MV-4-11 (cell line): ENCODE measurements at regions not wholly inside any gene's neighbourhood (a gene's known extent, or its start where the extent isn't known, plus 50 kb on each side); places are given as distances from the start of the nearest gene placed in this dataset.
"Not testable (repeated sequence)": the region's sequence is repeated elsewhere in the genome, so short reads cannot be mapped to it uniquely, and the experiment has no call there.

ENCODE experiments used
- DNase-seq: peaks from one replicate; lab custom pipeline; 2025; lab: John Stamatoyannopoulos, UW

DNA sequence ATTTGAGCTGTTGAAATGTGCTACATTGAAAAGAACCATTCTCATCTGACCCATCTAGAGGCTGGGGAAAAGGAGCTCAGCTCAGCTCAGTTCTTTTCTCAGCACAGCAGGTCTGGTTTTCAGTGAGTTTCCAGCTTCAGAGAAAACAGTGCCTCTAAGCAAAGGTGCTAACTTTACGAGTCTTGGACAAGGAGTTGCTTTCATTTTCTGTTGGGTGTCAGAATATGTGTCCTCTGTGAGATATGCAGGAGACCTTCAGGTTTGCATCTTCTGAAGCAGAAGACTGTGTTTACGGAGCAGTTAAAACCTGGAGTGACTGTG is 321.3 kb upstream of the USP24 start:
- no peak for DNase-seq

DNA sequence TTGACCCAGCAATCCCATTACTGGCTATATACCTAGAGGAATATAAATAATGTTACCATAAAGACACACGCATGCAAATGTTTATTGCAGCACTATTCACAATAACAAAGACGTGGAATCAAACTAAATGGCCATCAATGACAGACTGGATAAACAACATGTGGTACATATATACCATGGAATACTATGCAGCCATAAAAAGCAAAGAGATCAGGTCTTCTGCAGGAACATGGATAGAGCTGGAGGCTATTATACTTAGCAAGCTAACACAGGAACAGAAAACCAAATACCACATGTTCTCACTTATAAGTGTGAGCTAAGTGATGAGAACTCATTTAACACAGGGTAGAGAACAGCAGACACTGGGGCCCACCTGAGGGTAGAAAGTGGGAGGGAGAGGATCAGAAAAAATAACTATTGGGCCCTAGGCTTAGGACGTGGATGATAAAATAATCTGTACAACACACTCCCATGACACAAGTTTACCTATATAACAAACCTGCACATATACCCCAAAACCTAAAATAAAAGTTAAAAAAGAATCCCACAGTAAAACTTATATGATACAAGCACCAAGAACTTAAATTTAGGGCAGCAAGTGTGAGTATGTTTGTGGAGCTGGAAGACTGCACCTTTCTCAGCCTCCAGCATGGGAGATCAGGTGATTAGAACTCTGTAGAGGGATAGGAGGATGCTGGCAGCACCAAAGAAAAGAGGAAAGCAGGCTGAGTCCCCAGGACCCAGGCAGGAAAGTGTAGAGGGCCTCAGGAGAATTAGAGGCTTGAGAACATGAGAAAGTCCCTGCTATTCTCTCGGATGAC is 320.8 kb upstream of the USP24 start:
- DNase-seq: no peak

DNA sequence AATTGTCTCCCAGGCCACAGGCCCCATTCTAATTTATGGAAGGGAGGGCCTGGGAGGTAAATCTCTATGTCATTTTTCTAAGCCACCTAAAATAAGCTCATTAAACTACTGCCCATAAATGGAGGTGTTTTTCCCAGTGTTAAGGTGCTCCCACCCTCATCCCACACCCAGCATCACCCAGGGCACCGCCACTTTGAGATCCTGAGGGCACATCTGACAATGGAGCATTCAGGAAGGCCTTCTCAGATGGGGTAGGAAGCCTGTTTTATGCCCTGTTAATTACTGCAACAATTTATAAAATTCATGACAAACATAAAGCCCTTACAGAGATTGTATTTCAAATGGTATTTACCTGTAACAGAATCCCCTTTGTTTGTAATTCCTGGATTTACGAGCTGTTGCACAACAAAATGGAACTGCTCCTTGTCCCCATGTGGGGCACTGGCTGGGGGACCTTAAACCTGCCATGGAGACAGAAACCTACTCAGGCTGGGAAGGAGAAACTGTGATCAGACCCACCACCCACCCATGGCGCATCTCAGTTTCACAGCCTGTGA is 319.5 kb upstream of the USP24 start:
- no peak for DNase-seq

DNA sequence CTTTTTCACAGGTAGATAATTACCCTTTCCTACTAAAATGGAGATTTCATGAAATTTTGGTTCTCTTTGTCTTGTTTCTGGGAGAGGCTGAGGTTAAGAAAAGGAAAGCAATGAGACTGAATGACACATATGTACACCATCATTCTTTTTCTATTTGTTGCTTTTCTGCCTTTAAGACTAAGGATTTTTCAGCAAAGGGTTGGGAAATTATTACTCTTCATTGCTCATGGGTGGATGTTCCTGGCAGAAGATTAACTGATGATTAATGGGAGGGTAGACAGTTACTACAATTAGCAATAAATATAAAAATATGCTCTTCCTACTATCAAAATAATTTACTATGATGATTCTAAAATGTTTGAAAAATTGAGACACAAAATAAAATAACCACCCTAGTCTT is 316.5 kb upstream of the USP24 start:
- no peak for DNase-seq

DNA sequence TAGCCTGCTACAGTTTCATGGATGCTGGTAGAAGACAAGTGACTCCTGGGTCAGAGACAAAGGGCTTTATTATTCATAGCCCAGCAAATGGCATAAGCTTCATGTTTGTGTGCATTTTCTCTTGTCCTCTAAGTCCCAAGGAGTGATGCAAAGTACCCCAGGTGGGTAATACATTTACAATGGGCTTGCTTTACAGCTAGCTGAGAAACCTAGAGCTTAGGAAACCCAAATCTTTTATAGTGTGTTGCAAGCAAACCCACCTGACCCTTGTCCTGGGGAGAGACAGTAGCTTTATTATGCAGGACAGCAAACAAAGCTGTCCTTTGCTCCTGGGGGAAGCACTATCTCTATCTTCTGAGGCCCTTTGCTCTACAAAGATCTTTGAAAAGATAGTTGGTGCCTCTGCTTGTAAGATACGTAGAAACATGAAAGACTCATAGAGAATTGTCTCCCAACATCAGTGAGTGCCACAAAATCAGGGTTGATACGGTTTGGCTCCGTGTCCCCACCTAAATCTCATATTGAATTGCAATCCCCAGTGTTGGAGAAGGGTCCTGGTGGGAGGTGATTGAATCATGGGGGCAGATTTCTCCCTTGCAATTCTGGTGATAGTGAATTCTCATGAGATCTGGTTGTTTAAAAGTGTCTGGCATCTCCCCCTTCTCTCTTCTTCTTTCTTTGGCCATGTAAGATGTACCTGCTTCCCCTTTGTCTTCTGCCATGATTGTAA is 315.8 kb upstream of the USP24 start:
- no peak for DNase-seq

GRCh38 chr1:55529017-55529416 is 313.9 kb upstream of the USP24 start:
- DNase-seq: no peak

GRCh38 chr1:55527831-55528230 is 312.7 kb upstream of the USP24 start:
- DNase-seq: no peak

GRCh38 chr1:55526716-55527115 is 311.6 kb upstream of the USP24 start:
- no peak for DNase-seq

DNA sequence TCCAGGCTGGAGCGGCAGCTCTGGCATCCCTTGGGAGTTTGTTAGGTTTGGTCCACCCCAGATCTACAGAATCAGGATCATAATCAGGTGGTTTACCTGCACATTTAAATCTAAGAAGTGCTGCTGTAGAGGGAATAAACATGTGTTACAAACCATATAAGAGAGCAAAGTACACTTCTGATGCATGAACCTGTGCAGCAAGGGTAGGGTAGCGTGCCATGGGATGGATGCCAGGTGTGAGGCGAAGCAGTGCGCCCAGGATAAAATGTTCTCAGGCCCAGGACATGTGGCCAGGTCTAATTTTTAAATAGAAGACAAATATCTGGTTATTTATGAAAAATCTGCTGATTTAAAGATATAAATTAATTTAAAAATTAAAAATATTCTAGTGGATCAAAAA is 308.8 kb upstream of the USP24 start:
- DNase-seq: no peak

DNA sequence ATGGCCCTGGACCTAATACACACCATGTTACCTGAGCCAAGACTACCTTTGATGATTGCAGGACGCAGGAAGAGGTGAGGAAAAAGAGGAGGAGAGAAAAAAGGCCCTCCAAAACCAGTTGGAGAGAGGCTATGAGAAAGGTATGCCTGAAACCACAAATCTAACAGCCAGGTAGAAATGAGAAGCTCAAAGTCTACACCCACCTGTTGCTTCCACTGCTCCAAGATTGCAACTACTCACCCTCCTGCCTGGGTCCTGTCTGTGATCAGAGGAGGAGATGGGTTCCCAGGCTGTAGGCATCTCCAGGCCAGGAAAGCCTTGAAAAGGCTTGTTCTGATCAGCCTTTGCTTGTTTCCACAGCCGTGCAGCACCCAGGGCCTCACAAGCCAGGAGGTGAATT is 307.8 kb upstream of the USP24 start:
- DNase-seq: no peak

- no peak for DNase-seq
Observed at GRCh38 chr1:55522353-55522903, 307.3 kb upstream of the USP24 start.

- no peak for DNase-seq
Observed at GRCh38 chr1:55520861-55521260, 305.7 kb upstream of the USP24 start.

DNA sequence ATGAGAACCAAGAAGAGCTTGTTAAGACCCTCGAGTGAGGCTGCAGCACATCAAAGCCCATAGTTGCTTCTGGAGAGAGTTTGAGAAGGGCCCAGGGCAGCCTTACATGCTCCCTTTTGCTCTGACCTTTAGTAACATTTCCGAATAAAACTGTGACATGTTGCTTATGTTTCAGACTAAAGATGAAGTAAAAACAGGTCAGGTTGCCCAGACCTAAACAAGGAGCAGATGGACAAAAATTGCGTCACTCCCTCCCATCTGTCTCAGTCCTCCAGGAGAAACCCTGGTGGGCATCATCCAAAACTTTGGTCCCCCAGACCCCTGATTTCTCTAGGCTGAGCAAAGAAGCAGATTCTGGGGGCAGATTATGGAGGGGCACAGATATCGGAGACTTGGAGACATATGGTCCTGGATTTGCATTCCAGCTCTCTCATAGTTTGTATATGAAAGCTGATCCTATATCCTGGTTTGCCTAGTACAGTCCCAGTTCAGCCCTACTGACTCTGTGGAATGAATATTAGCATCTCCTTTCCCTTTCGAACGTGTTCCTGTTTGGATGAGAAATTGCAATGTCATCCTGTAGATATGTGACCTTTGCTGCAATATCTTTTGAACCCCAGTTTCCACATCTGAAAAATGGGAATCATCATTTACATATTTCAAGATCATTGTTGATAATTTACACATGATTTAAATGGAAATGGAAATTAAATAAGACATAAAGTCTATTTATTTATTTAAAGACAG is 304.9 kb upstream of the USP24 start:
- DNase-seq: no peak

DNA sequence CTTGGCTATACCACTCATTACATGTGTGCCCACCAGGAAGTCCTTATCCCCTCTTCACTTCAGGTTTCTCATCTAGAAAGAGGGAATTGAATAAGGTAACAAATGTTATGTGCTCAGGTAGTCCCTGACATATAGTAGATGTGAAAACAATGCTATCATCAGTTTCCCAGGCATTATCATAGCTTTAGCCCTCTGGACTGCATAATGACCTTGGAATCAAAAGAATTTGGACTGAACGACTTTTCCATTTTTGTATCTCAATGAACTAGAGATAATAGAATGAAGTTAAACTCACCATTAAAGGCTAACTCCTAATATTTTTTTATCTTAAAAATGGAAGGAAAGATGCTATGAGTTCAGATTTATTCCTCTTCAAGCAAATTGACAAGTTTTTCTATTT is 304.1 kb upstream of the USP24 start:
- DNase-seq: no peak

DNA sequence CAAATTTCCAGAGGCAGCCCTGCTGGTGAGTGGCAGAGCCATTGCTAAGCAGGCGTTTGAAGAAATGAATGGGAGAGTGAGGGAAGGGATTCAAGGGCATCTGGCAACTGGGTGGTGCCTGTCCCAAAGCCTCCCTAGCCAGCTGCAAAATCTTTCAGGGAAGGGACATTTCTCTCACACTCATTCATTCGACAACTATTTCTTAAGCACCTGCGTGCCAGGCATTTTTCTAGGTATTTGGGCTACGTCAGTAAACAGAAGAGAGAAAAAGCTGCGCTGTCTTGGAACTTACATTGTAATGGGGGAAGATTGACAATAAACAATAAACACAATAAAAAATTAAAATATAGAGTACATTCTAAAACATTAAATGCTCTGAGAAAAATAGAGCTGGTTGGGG is 301.9 kb upstream of the USP24 start:
- DNase-seq: no peak

- DNase-seq: not testable (repeated sequence)
Observed at GRCh38 chr1:55514571-55514970, 299.4 kb upstream of the USP24 start.

DNA sequence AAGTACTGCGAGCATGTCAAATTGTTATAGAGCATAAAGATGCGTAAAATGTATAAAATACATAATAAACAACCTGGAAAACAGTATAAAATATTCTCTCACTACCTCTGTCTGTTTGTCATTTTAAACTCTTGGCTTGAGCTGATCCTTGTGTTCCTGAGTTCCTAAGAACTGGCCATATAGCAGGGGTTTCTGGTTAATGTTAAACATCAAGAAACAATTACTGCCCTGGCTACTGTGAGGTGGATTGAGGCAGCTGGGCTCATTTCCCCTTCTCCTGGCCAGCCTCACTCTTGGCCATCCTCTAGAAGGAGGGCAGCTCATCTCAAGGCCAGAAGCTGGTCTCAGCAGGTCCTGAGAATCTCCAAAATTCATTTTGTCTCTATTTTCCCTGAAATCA is 297.3 kb upstream of the USP24 start:
- no peak for DNase-seq

GRCh38 chr1:55507578-55507931 is 292.4 kb upstream of the USP24 start:
- no peak for DNase-seq

DNA sequence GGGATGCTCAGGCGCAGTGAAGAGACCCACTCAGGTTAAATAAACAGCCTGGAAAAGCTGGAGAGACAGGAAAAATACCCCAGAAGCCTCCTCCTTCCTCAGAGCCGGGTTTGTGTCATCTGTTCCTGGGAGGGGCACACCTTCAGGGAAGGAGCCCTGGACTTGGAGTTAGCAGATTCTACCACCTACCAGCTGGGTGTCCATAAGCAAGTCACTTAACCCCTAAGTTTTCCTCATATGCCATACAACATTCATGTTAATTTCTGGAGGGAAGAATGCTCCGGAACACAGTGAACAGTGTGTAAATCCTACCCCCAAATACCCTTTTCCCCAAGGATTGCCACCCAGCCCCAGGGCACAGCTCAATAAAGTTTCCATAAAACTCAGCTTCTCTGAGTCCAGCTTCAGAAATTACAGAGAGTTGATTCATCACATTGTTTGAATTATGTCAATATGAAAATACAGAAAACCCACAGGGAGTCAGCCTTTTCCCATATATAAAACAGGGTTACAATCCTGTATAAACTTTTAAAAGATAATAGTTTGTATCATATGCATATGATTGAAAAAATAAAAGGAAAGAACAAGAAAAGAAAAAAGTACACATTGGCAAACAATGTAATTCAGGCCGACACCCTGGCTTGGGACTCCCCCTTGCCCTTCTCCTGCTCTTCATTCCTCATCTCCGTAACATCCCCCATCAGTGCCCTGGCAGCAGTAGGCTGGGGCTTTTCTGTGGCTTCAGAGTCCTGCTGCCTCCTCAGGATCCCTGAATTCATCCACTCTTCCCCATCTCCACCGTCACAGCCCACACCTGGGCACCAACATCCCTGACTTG is 291.8 kb upstream of the USP24 start:
- no peak for DNase-seq

DNA sequence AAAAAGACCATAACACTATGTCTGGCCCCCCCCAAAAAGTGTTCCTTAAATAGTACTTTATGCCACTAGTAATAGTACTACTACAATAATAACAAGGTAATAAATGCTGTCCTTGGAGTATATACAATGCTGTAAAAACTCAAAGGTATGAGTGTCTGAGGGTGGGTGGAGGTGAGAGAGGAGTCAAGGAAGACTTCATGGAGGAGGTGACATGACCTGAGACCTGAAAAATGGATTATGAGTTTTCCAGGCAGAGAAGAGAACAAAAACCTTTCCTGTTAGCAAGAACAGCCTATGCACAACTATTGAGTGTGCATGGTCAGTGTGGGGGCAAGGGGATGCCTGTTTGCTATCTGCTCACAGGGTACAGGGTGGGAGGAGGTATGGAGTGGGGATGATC is 290.2 kb upstream of the USP24 start:
- DNase-seq: no peak

GRCh38 chr1:55504306-55504731 is 289.2 kb upstream of the USP24 start:
- DNase-seq: no peak
